ENCODE measurements at regions not wholly inside any gene's neighbourhood (a gene's known extent, or its start where the extent isn't known, plus 50 kb on each side); places are given as distances from the start of the nearest gene placed in this dataset.

DNA sequence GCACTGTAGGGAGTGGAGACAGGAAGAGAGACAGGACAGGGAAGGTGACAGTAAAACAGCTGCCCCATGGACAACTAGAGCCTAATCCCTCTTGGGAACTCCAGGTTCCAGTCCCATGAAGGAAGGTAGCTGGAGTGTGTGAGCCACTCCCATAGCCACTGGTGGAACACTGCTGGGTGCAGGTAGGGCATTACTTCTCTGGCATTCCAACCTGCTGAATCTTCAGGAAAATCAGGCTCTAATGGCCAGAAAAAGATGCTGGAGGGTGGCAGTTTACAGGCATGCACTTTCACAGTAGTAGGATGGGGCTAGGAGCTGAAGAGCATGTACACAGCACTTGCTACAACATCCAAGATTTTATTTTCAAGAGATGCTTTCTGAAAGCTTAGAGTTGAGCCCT, 259.4 kb downstream of the AUH start:
- dilution Hi-C loops (cut with MboI; ENCODE audit: extremely low pct_ligation_motif_present, low sequenced_read_pairs), result no loop called here
- no peaks in the 10 kb centered on the region for H3K9me1 ChIP-seq (replicated peaks; ENCODE audit: control insufficient read depth, extremely low read depth, insufficient read depth, low read length)
- H3K4me3 ChIP-seq (replicated peaks in 1 of 3; ENCODE audit: insufficient read depth in 1 of 3, low read depth in 1 of 3, low read length in 3 of 3), result no peak overlapping the region
- FAIRE-seq (no peak), DNase-seq (ENCODE audit: low read depth, low spot score) (no peak)
- CTCF ChIA-PET, result interaction anchor here (1.1 kb wide), 1 partner anchor 324 kb away, joined by 3 read pairs; no protein-coding TSS in a partner anchor
- POLR2A ChIA-PET, result no interaction called here
- no peak overlapping the region for H3K4me2 ChIP-seq (ENCODE audit: insufficient read depth, low read length)
- no peak for TF ChIP-seq POLR2A (IDR thresholded peaks at IDR 0.05; ENCODE audit: low read depth, low read length)
- TF ChIP-seq FOS (IDR thresholded peaks at IDR 0.05; ENCODE audit: borderline replicate concordance, insufficient read depth, low read length), result no peak
- no peak for TF ChIP-seq GATA2 (IDR thresholded peaks at IDR 0.05; ENCODE audit: insufficient read depth, insufficient read length, low read depth, low read length)
- TF ChIP-seq POLR2AphosphoS5 (IDR thresholded peaks at IDR 0.05; ENCODE audit: insufficient read depth, low read depth, low read length), result no peak
- no peak for TF ChIP-seq EZH2 (IDR thresholded peaks at IDR 0.05; ENCODE audit: borderline replicate concordance, low read depth, low read length, severe bottlenecking)
- TF ChIP-seq CTCF (IDR thresholded peaks at IDR 0.05; ENCODE audit: extremely low read depth in 1 of 2, insufficient read depth in 1 of 2, low read depth in 1 of 2, low read length in 2 of 2), result no peak
- TF ChIP-seq JUN (IDR thresholded peaks at IDR 0.05; ENCODE audit: borderline replicate concordance, insufficient read depth, insufficient read length, low read depth), result no peak
- TF ChIP-seq, protein P1, sequence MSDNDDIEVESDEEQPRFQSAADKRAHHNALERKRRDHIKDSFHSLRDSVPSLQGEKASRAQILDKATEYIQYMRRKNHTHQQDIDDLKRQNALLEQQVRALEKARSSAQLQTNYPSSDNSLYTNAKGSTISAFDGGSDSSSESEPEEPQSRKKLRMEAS (IDR thresholded peaks at IDR 0.05; ENCODE audit: insufficient read depth, insufficient read length), result no peak
- no peak for TF ChIP-seq MYC (IDR thresholded peaks at IDR 0.05; ENCODE audit: low read depth, low read length)
- no peaks in the 10 kb centered on the region for H3K9me3 ChIP-seq (replicated peaks; ENCODE audit: control insufficient read depth, insufficient read depth, low read length)
- peaks cover 0 to 8% of the 10 kb centered on the region in 2 experiments for H3K27me3 ChIP-seq (ENCODE audit: control insufficient read depth in 2 of 2, insufficient read depth in 2 of 2, low read length in 2 of 2)
- no peak overlapping the region for H3K9ac ChIP-seq (replicated peaks; ENCODE audit: extremely low read depth, insufficient read depth, low read length)
- BruUV-seq (replicated peaks), result no TSS peak
- no peak overlapping the region for H2AFZ ChIP-seq (ENCODE audit: low read depth, low read length)
- H4K20me1 ChIP-seq (replicated peaks; ENCODE audit: control insufficient read depth, extremely low read depth, insufficient read depth, low read length), result no peaks in the 10 kb centered on the region
- H3K79me2 ChIP-seq (ENCODE audit: control insufficient read depth, insufficient read depth, low read length), result no peaks in the 10 kb centered on the region
- intact Hi-C loops (cut with micrococcal nuclease), result loop anchor here (5.0 kb wide), 1 partner anchor 325 kb away; no protein-coding TSS in a partner anchor
- no peak overlapping the region for H3K27ac ChIP-seq (ENCODE audit: insufficient read depth, low read depth, low read length)
- no peaks in the 10 kb centered on the region for H3K36me3 ChIP-seq (ENCODE audit: control insufficient read depth in 2 of 2, extremely low read depth in 1 of 2, insufficient read depth in 2 of 2, low read length in 2 of 2)
- H3K4me1 ChIP-seq (ENCODE audit: control insufficient read depth, extremely low read depth, insufficient read depth, low read length), result peaks cover 2% of the 10 kb centered on the region
